Fibroblast of pulmonary artery (primary cell): ENCODE measurements at regions not wholly inside any gene's neighbourhood (a gene's known extent, or its start where the extent isn't known, plus 50 kb on each side); places are given as distances from the start of the nearest gene placed in this dataset.
"Not testable (repeated sequence)": the region's sequence is repeated elsewhere in the genome, so short reads cannot be mapped to it uniquely, and the experiment has no call there.

Experiments
- DNase-seq: peaks from one replicate; pipeline ENCODE4 v3.0.0-alpha.2; 2010; ENCODE audit warnings: low read depth
- H3K4me3 ChIP-seq: replicated peaks from 2 replicates; pipeline ENCODE4 v1.5.1; 2011; ENCODE audit warnings: low read depth, mild to moderate bottlenecking, control low read depth, low read length, moderate library complexity
- CTCF ChIP-seq: IDR thresholded peaks from 2 replicates; pipeline ENCODE4 v1.5.1; 2011; ENCODE audit warnings: mild to moderate bottlenecking, control low read depth, low read length, inconsistent platforms; ENCODE audit errors: missing control alignments

- TF ChIP-seq CTCF = no peak
- H3K4me3 ChIP-seq = no peak overlapping the region
- no peak for DNase-seq
Measured at GRCh38 chr2:200125444-200126284, 170.3 kb downstream of the MAIP1 start.

GRCh38 chr2:200126285-200126670 is 170.9 kb downstream of the MAIP1 start:
- not testable (repeated sequence) for H3K4me3 ChIP-seq, DNase-seq

GRCh38 chr2:200126680-200127079 is 171.3 kb downstream of the MAIP1 start:
- not testable (repeated sequence) for H3K4me3 ChIP-seq, DNase-seq

GRCh38 chr2:200127848-200128247 is 172.5 kb downstream of the MAIP1 start:
- peak; percentile 31 for DNase-seq
- no peak overlapping the region for H3K4me3 ChIP-seq
- TF ChIP-seq CTCF = no peak

- H3K4me3 ChIP-seq = no peak overlapping the region
- DNase-seq = no peak
- TF ChIP-seq CTCF = no peak
Measured at GRCh38 chr2:200128296-200128695, 172.9 kb downstream of the MAIP1 start.

GRCh38 chr2:200129721-200130462 is 174.5 kb downstream of the MAIP1 start:
- H3K4me3 ChIP-seq = no peak overlapping the region
- no peak for TF ChIP-seq CTCF
- DNase-seq = no peak

GRCh38 chr2:200130762-200131166 is 175.4 kb downstream of the MAIP1 start:
- no peak for DNase-seq
- TF ChIP-seq CTCF = no peak
- H3K4me3 ChIP-seq = no peak overlapping the region

- H3K4me3 ChIP-seq = no peak overlapping the region
- no peak for DNase-seq
- TF ChIP-seq CTCF = no peak
Measured at GRCh38 chr2:200131307-200131706, 175.2 kb upstream of the SPATS2L start.
